ENCODE measurements at regions not wholly inside any gene's neighbourhood (a gene's known extent, or its start where the extent isn't known, plus 50 kb on each side); places are given as distances from the start of the nearest gene placed in this dataset.

- TF ChIP-seq CTCF (IDR thresholded peaks at IDR 0.05 in 4 of 5, conservative IDR thresholded peaks at IDR 0.05 in 1 of 5): no peak
- no peak for TF ChIP-seq POLR2A (IDR thresholded peaks at IDR 0.05)
- DNase-seq: no peak
- Histone ChIP-seq H3K27me3 (no peaks in the 10 kb centered on the region), H3K9me3 (no peaks in the 10 kb centered on the region), H3K4me1 (no peaks in the 10 kb centered on the region), H3K36me3 (no peaks in the 10 kb centered on the region), H3K27ac (no peak overlapping the region), H3K4me3 (no peak overlapping the region)
- in situ Hi-C loops (cut with MboI; ENCODE audit: low sequenced_read_pairs in 4 of 4): no loop called here
- intact Hi-C loops (cut with DNase I; ENCODE audit: low total_unique reads): no loop called here
- no peak for ATAC-seq
These were observed 133.0 kb downstream of the LMNTD1 start for GRCh38 chr12:25420116-25420515.

DNA sequence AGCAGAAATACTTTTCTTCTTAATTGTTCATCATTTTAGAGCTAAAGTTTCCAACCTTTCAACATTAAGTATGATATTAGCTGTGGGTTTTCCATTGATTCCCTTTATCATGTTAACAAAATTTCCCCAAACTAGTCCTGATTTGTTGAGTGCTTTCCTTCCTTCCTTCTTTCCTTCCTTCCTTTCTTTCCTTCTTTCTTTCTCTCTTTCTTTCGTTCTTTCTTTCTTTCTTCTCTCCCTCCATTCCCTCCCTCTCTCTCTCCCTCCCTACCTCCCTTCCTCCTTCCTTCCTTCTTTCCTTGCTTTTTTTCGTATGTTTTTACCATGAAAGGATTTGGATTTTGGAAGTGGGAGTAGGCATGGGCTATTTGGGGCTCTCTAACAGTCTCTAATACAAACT is 133.5 kb downstream of the LMNTD1 start:
- H3K9me3 ChIP-seq: no peaks in the 10 kb centered on the region
- no peak for TF ChIP-seq POLR2A (IDR thresholded peaks at IDR 0.05)
- no peak for TF ChIP-seq CTCF (IDR thresholded peaks at IDR 0.05 in 4 of 5, conservative IDR thresholded peaks at IDR 0.05 in 1 of 5)
- no peak overlapping the region for H3K4me3 ChIP-seq
- H3K4me1 ChIP-seq: no peaks in the 10 kb centered on the region
- H3K27me3 ChIP-seq: no peaks in the 10 kb centered on the region
- no peak overlapping the region for H3K27ac ChIP-seq
- DNase-seq: no peak
- H3K36me3 ChIP-seq: no peaks in the 10 kb centered on the region
- in situ Hi-C loops (cut with MboI; ENCODE audit: low sequenced_read_pairs in 4 of 4) (no loop called here), intact Hi-C loops (cut with DNase I; ENCODE audit: low total_unique reads) (no loop called here)
- ATAC-seq: no peak

GRCh38 chr12:25417071-25417470 is 136.0 kb downstream of the LMNTD1 start:
- no peaks in the 10 kb centered on the region for H3K27me3 ChIP-seq
- H3K9me3 ChIP-seq: no peaks in the 10 kb centered on the region
- no peaks in the 10 kb centered on the region for H3K4me1 ChIP-seq
- in situ Hi-C loops (cut with MboI; ENCODE audit: low sequenced_read_pairs in 4 of 4): no loop called here
- no peak for TF ChIP-seq CTCF (IDR thresholded peaks at IDR 0.05 in 4 of 5, conservative IDR thresholded peaks at IDR 0.05 in 1 of 5)
- TF ChIP-seq POLR2A (IDR thresholded peaks at IDR 0.05): no peak
- DNase-seq: no peak
- no peaks in the 10 kb centered on the region for H3K36me3 ChIP-seq
- H3K27ac ChIP-seq: no peak overlapping the region
- no peak overlapping the region for H3K4me3 ChIP-seq
- intact Hi-C loops (cut with DNase I; ENCODE audit: low total_unique reads): no loop called here
- no peak for ATAC-seq

DNA sequence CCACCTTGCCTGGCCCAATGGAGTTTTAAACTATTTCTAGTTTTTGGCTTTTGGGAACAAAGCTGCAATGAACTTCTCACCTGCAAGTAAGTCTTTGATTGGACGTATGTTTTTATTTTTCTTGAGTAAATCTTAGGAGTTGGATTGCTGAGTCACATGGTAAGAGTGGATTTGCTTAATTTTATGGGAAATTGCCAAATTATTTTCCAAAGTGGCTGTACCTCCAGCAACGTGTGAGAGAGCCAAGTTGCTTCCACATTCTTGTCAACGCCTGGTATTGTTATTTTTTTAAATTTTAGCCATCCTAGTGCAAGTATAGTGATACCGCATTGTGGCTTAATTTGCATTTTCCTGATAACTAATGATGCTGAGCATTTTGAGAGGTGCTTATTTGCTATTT is 136.6 kb downstream of the LMNTD1 start:
- Histone ChIP-seq H3K9me3 (no peaks in the 10 kb centered on the region), H3K27ac (no peak overlapping the region), H3K27me3 (no peaks in the 10 kb centered on the region), H3K4me3 (no peak overlapping the region), H3K4me1 (no peaks in the 10 kb centered on the region), H3K36me3 (no peaks in the 10 kb centered on the region)
- ATAC-seq: no peak
- intact Hi-C loops (cut with DNase I; ENCODE audit: low total_unique reads): no loop called here
- TF ChIP-seq CTCF (IDR thresholded peaks at IDR 0.05 in 4 of 5, conservative IDR thresholded peaks at IDR 0.05 in 1 of 5): no peak
- in situ Hi-C loops (cut with MboI; ENCODE audit: low sequenced_read_pairs in 4 of 4): no loop called here
- DNase-seq: no peak

GRCh38 chr12:25415004-25415403 is 138.1 kb downstream of the LMNTD1 start:
- intact Hi-C loops (cut with DNase I; ENCODE audit: low total_unique reads): no loop called here
- H3K27ac ChIP-seq: no peak overlapping the region

More at GRCh38 chr12:25415004-25415403, 138.1 kb downstream of the LMNTD1 start:
- Histone ChIP-seq H3K27me3 (no peaks in the 10 kb centered on the region), H3K9me3 (no peaks in the 10 kb centered on the region), H3K4me1 (no peaks in the 10 kb centered on the region), H3K36me3 (no peaks in the 10 kb centered on the region), H3K4me3 (no peak overlapping the region)
- ATAC-seq (no peak), DNase-seq (no peak)
- in situ Hi-C loops (cut with MboI; ENCODE audit: low sequenced_read_pairs in 4 of 4): no loop called here
- TF ChIP-seq CTCF (IDR thresholded peaks at IDR 0.05 in 4 of 5, conservative IDR thresholded peaks at IDR 0.05 in 1 of 5) (no peak), POLR2A (IDR thresholded peaks at IDR 0.05) (no peak)

Measured in gastrocnemius medialis (tissue), 4 donors.